ENCODE measurements at regions not wholly inside any gene's neighbourhood (a gene's known extent, or its start where the extent isn't known, plus 50 kb on each side); places are given as distances from the start of the nearest gene placed in this dataset.

- DNase-seq, result peak; percentile 49
These were observed 374.3 kb downstream of the SPRY1 start for GRCh38 chr4:123770884-123771283.

- DNase-seq, result no peak
These were observed 379.7 kb downstream of the SPRY1 start for GRCh38 chr4:123776267-123776666.

GRCh38 chr4:123777373-123777772 is 380.8 kb downstream of the SPRY1 start:
- DNase-seq, result peak; percentile 34

GRCh38 chr4:123783151-123783790 is 386.7 kb downstream of the SPRY1 start:
- peak; percentile 68 for DNase-seq

GRCh38 chr4:123783921-123784320 is 387.3 kb downstream of the SPRY1 start:
- peak; percentile 54 for DNase-seq

- no peak for DNase-seq
These were observed 388.0 kb downstream of the SPRY1 start for GRCh38 chr4:123784626-123785025.

GRCh38 chr4:123785538-123785937 is 388.9 kb downstream of the SPRY1 start:
- peak; percentile 93 for DNase-seq

- DNase-seq, result no peak
These were observed 389.7 kb downstream of the SPRY1 start for GRCh38 chr4:123786163-123786915.

GRCh38 chr4:123786920-123787319 is 390.3 kb downstream of the SPRY1 start:
- peak; percentile 66 for DNase-seq

- DNase-seq, result no peak
These were observed 391.0 kb downstream of the SPRY1 start for GRCh38 chr4:123787512-123788080.

- no peak for DNase-seq
These were observed 392.0 kb downstream of the SPRY1 start for GRCh38 chr4:123788577-123788976.

- no peak for DNase-seq
These were observed 394.1 kb downstream of the SPRY1 start for GRCh38 chr4:123790681-123791080.

GRCh38 chr4:123802082-123802645 is 405.6 kb downstream of the SPRY1 start:
- DNase-seq, result no peak

GRCh38 chr4:123802933-123803332 is 406.3 kb downstream of the SPRY1 start:
- DNase-seq, result no peak

- no peak for DNase-seq
These were observed 407.7 kb downstream of the SPRY1 start for GRCh38 chr4:123804196-123804721.

GRCh38 chr4:123806056-123806455 is 409.5 kb downstream of the SPRY1 start:
- no peak for DNase-seq

GRCh38 chr4:123807187-123807586 is 410.6 kb downstream of the SPRY1 start:
- DNase-seq, result no peak

- DNase-seq, result no peak
These were observed 411.3 kb downstream of the SPRY1 start for GRCh38 chr4:123807866-123808265.

- no peak for DNase-seq
These were observed 413.3 kb downstream of the SPRY1 start for GRCh38 chr4:123809864-123810263.

GRCh38 chr4:123812066-123812390 is 415.4 kb downstream of the SPRY1 start:
- no peak for DNase-seq

GRCh38 chr4:123813901-123814300 is 417.3 kb downstream of the SPRY1 start:
- no peak for DNase-seq

GRCh38 chr4:123816462-123816861 is 419.9 kb downstream of the SPRY1 start:
- peak; percentile 32 for DNase-seq

- DNase-seq, result no peak
These were observed 420.6 kb downstream of the SPRY1 start for GRCh38 chr4:123817025-123817688.

All from fibroblast of upper back skin (primary cell).